Hepatocyte (in vitro differentiated cells): ENCODE measurements at regions not wholly inside any gene's neighbourhood (a gene's known extent, or its start where the extent isn't known, plus 50 kb on each side); places are given as distances from the start of the nearest gene placed in this dataset.

Experiments
- EZH2 ChIP-seq: fragments of 200-600 bp; sonication (generic); IDR thresholded peaks from 2 replicates; pipeline ENCODE4 v1.6.1; 2016; ENCODE audit warnings: antibody characterized with exemption, mild to moderate bottlenecking, borderline replicate concordance
- TF ChIP-seq, protein P1 (sequence below): fragments of 200-600 bp; sonication (generic); IDR thresholded peaks from 2 replicates; pipeline ENCODE4 v1.5.1; 2016; ENCODE audit warnings: antibody characterized with exemption, mild to moderate bottlenecking; ENCODE audit not compliant: poor library complexity

DNA sequence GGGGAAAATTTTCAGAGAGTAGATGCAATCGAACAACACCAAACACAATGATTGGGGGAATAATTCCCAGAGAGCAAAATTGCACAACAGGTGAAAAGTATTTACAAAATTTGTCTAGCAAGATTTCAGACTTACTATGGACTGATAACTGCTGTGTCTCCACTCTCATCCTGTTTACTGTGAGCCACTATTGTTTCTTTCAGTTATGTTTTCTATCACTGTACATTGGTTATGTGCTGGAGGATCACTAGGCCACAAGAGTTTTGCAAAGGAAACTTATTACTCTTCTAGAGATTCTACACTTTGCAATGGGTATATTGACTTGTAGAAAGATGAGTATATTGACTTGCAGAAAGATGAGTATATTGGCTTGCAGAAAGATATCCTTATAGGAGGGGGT, 934.1 kb upstream of the CRIM1 start:
- TF ChIP-seq, protein P1, sequence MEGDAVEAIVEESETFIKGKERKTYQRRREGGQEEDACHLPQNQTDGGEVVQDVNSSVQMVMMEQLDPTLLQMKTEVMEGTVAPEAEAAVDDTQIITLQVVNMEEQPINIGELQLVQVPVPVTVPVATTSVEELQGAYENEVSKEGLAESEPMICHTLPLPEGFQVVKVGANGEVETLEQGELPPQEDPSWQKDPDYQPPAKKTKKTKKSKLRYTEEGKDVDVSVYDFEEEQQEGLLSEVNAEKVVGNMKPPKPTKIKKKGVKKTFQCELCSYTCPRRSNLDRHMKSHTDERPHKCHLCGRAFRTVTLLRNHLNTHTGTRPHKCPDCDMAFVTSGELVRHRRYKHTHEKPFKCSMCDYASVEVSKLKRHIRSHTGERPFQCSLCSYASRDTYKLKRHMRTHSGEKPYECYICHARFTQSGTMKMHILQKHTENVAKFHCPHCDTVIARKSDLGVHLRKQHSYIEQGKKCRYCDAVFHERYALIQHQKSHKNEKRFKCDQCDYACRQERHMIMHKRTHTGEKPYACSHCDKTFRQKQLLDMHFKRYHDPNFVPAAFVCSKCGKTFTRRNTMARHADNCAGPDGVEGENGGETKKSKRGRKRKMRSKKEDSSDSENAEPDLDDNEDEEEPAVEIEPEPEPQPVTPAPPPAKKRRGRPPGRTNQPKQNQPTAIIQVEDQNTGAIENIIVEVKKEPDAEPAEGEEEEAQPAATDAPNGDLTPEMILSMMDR: no peak
- TF ChIP-seq EZH2: no peak
